HCT116 (cell line): ENCODE measurements at regions not wholly inside any gene's neighbourhood (a gene's known extent, or its start where the extent isn't known, plus 50 kb on each side); places are given as distances from the start of the nearest gene placed in this dataset.

Experiments used
- ATAC-seq: fragments of 200-7000 bp; cut with Tn5 transposase; 2 replicates; pipeline ENCODE4 v1.9.1; 2020; ENCODE audit warnings: mild to moderate bottlenecking, moderate library complexity
- BruUV-seq: library from RNA; stranded (reverse); fragments of 400-500 nt; replicated peaks from 2 replicates; lab custom pipeline; 2021; lab: Mats Ljungman, UMichigan
- CTCF ChIA-PET: fragments of 300-600 bp; sonication (Branson Sonifier 250); formaldehyde crosslinking; loops from one replicate; lab custom pipeline; 2021; ENCODE audit warnings: antibody characterized with exemption; lab: Charles Lee
- POLR2A ChIA-PET: fragments of 300-600, 350-600 bp; sonication (Branson Sonifier 250); formaldehyde crosslinking; loops from one replicate; lab custom pipeline; 2021; ENCODE audit warnings: antibody characterized with exemption; lab: Charles Lee
- RAD21 ChIA-PET, 2 experiments: fragments of 300-600 bp; sonication (Branson Sonifier 250); formaldehyde crosslinking; loops; one replicate each; lab custom pipeline; 2023; ENCODE audit warnings: low total read pairs in 2 of 2; ENCODE audit not compliant: uncharacterized antibody in 2 of 2, unreplicated experiment in 2 of 2, low non-redundant PET in 1 of 2; lab: Charles Lee
- DNase-seq: peaks from one replicate; pipeline ENCODE4 v3.0.0-alpha.2; 2010; ENCODE audit warnings: low read depth, low spot score
- H2AFZ ChIP-seq: fragments of 200-600 bp; shearing (Covaris generic), sonication (generic); 2 replicates; pipeline ENCODE4 v1.6.1; 2017; ENCODE audit warnings: low read depth, mixed run types, mixed read lengths, antibody characterized with exemption, low read length; ENCODE audit not compliant: poor library complexity, severe bottlenecking
- H3K27ac ChIP-seq: 2 replicates; pipeline ENCODE4 v1.5.1; 2012; ENCODE audit warnings: low read depth, low read length
- H3K27me3 ChIP-seq: fragments of 200-600 bp; sonication (generic); 2 replicates; pipeline ENCODE4 v1.6.1; 2016; ENCODE audit warnings: mixed run types, low read length, mixed read lengths; ENCODE audit not compliant: insufficient read depth
- H3K36me3 ChIP-seq, 2 experiments: fragments of 200-500 bp in 1 of 2; fragments of 200-600 bp in 1 of 2; sonication (Bioruptor generic) in 1 of 2; sonication (generic) in 1 of 2; 2 replicates each; pipeline versions ENCODE4 v1.5.1 to v1.6.1; 2014 to 2016; ENCODE audit warnings: low read length in 2 of 2, inconsistent platforms in 1 of 2, mixed read lengths in 1 of 2, mixed run types in 1 of 2; ENCODE audit not compliant: insufficient read depth in 2 of 2, control insufficient read depth in 1 of 2
- H3K4me1 ChIP-seq, 2 experiments: fragments of 200-600 bp in 1 of 2; sonication (generic) in 1 of 2; 2 replicates each; pipeline versions ENCODE4 v1.5.1 to v1.6.1; 2012 to 2017; ENCODE audit warnings: low read length in 2 of 2, inconsistent platforms in 1 of 2, mild to moderate bottlenecking in 1 of 2, mixed read lengths in 1 of 2, mixed run types in 1 of 2, moderate library complexity in 1 of 2; ENCODE audit not compliant: insufficient read depth in 2 of 2, control insufficient read depth in 1 of 2
- H3K4me2 ChIP-seq: fragments of 200-600 bp; sonication (generic); 2 replicates; pipeline ENCODE4 v1.6.1; 2017; ENCODE audit warnings: mixed run types, low read length, mixed read lengths
- H3K4me3 ChIP-seq, 2 experiments: fragments of 200-600 bp in 1 of 2; sonication (generic) in 1 of 2; replicated peaks in 1 of 2; 2 replicates each; pipeline ENCODE4 v1.5.1; 2011 to 2016; ENCODE audit warnings: low read length in 2 of 2, control low read depth in 1 of 2, low read depth in 1 of 2, mild to moderate bottlenecking in 1 of 2, mixed read lengths in 1 of 2, mixed run types in 1 of 2
- H3K79me2 ChIP-seq: fragments of 200-600 bp; sonication (generic); 2 replicates; pipeline ENCODE4 v1.6.1; 2017; ENCODE audit warnings: mild to moderate bottlenecking, mixed run types, low read length, moderate library complexity, mixed read lengths; ENCODE audit not compliant: insufficient read depth
- H3K9ac ChIP-seq: fragments of 200-600 bp; sonication (generic); 2 replicates; pipeline ENCODE4 v1.6.1; 2016; ENCODE audit warnings: low read length, mixed read lengths
- H3K9me2 ChIP-seq: fragments of 200-600 bp; sonication (generic), shearing (Covaris generic); 2 replicates; pipeline ENCODE4 v1.6.1; 2017; ENCODE audit warnings: mixed run types, mild to moderate bottlenecking, moderate library complexity; ENCODE audit not compliant: insufficient read depth
- H3K9me3 ChIP-seq, 2 experiments: fragments of 200-500 bp in 1 of 2; fragments of 200-600 bp in 1 of 2; sonication (Bioruptor generic) in 1 of 2; sonication (generic) in 1 of 2; 2 replicates each; pipeline ENCODE4 v1.6.1; 2014 to 2017; ENCODE audit warnings: low read length in 2 of 2, mixed read lengths in 2 of 2, inconsistent platforms in 1 of 2, low read depth in 1 of 2, mild to moderate bottlenecking in 1 of 2, mixed run types in 1 of 2, moderate library complexity in 1 of 2; ENCODE audit not compliant: control insufficient read depth in 1 of 2, insufficient read depth in 1 of 2
- H4K20me1 ChIP-seq: fragments of 200-600 bp; sonication (generic), shearing (Covaris generic); 2 replicates; pipeline ENCODE4 v1.6.1; 2017; ENCODE audit warnings: mixed run types, mild to moderate bottlenecking, moderate library complexity; ENCODE audit not compliant: insufficient read depth
- CEBPB ChIP-seq: IDR thresholded peaks from 2 replicates; pipeline ENCODE4 v1.6.1; 2012; ENCODE audit warnings: low read depth
- EZH2 ChIP-seq: fragments of 200-600 bp; sonication (generic); IDR thresholded peaks from 2 replicates; pipeline ENCODE4 v1.6.1; 2017; ENCODE audit warnings: antibody characterized with exemption, mixed run types
- EZH2phosphoT487 ChIP-seq: fragments of 200-600 bp; IDR thresholded peaks from 2 replicates; pipeline ENCODE4 v1.6.1; 2018; ENCODE audit warnings: antibody characterized with exemption, borderline replicate concordance
- POLR2AphosphoS5 ChIP-seq: IDR thresholded peaks from 2 replicates; pipeline ENCODE4 v1.6.1; 2011; ENCODE audit warnings: mild to moderate bottlenecking, low read depth, low read length, moderate library complexity
- REST ChIP-seq: IDR thresholded peaks from 2 replicates; pipeline ENCODE4 v1.6.1; 2012; ENCODE audit warnings: low read depth
- SIN3A ChIP-seq: IDR thresholded peaks from 2 replicates; pipeline ENCODE4 v1.6.1; 2012; ENCODE audit warnings: low read depth
- SP1 ChIP-seq: IDR thresholded peaks from 2 replicates; pipeline ENCODE4 v1.6.1; 2012; ENCODE audit warnings: low read depth
- TCF7L2 ChIP-seq: IDR thresholded peaks from 2 replicates; pipeline ENCODE4 v1.7.0; 2011; ENCODE audit warnings: borderline replicate concordance, inconsistent platforms; ENCODE audit not compliant: insufficient read depth, insufficient read length; ENCODE audit errors: extremely low read depth
- YY1 ChIP-seq: IDR thresholded peaks from 2 replicates; pipeline ENCODE4 v1.6.1; 2011; ENCODE audit warnings: low read length, low read depth, moderate library complexity, mild to moderate bottlenecking; ENCODE audit not compliant: insufficient replicate concordance; ENCODE audit errors: extremely low read depth
- ZBTB33 ChIP-seq: IDR thresholded peaks from 2 replicates; pipeline ENCODE4 v1.6.1; 2011; ENCODE audit warnings: mild to moderate bottlenecking, low read length, moderate library complexity; ENCODE audit not compliant: insufficient replicate concordance; ENCODE audit errors: extremely low read depth
- intact Hi-C: fragments of 100-400 bp; cut with micrococcal nuclease; formaldehyde crosslinking; loops from 2 replicates; pipeline ENCODE4 v1.10.0; 2022
- TF ChIP-seq, protein P1 (sequence below): IDR thresholded peaks from 2 replicates; pipeline ENCODE4 v1.6.1; 2012

DNA sequence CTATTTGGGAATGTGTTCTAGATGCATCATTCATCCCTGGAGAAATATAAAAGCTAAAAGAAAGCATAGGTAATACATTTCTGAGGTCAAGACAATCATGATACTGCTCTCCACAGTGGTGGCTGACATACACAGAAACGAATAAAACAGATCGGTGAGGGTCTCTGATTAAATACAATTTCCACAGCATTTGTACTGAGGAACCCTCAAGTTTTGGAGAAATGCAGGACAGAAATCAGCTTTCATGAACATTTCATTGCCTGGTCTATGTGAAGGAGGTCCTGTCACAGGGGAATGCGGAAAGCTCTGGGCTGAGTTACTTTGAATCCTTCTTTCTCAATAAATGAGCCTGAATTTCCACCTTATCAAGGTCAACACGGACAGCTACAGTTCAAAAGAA lies 67.9 kb upstream of the ITGB1 start:
- no peaks in the 10 kb centered on the region for H3K36me3 ChIP-seq
- CTCF ChIA-PET, result interaction anchor here (1.2 kb wide), 1 partner anchor 17 kb away, joined by 3 read pairs; no protein-coding TSS in a partner anchor
- intact Hi-C loops, result no loop called here
- no peak overlapping the region for H3K27ac ChIP-seq
- no peak overlapping the region for H2AFZ ChIP-seq
- H3K27me3 ChIP-seq, result no peaks in the 10 kb centered on the region; the same call in 1 of the 2 replicates
- DNase-seq, result no peak
- no peak overlapping the region for H3K4me2 ChIP-seq
- no peak overlapping the region for H3K9ac ChIP-seq
- H3K4me3 ChIP-seq, result no peak overlapping the region
- no peaks in the 10 kb centered on the region for H3K79me2 ChIP-seq
- RAD21 ChIA-PET, result no interaction called here
- POLR2A ChIA-PET, result no interaction called here
- peaks cover 9 to 26% of the 10 kb centered on the region in 2 experiments for H3K4me1 ChIP-seq
- H4K20me1 ChIP-seq, result no peaks in the 10 kb centered on the region
- no peak for ATAC-seq
- BruUV-seq, result no TSS peak
- no peaks in the 10 kb centered on the region; the same call in 1 of the 2 replicates for H3K9me2 ChIP-seq
- TF ChIP-seq ZBTB33 (no peak), YY1 (no peak)
- no peaks in the 10 kb centered on the region for H3K9me3 ChIP-seq

GRCh38 chr10:33025039-33025438 lies 67.0 kb upstream of the ITGB1 start:
- H3K4me3 ChIP-seq, result no peak overlapping the region
- no peak for ATAC-seq
- DNase-seq, result no peak
- no peak overlapping the region for H2AFZ ChIP-seq
- ChIA-PET POLR2A (no interaction called here), CTCF (no interaction called here), RAD21 (no interaction called here)
- peaks cover 9 to 26% of the 10 kb centered on the region in 2 experiments for H3K4me1 ChIP-seq
- intact Hi-C loops, result no loop called here
- H4K20me1 ChIP-seq, result no peaks in the 10 kb centered on the region
- no peak overlapping the region for H3K4me2 ChIP-seq
- H3K79me2 ChIP-seq, result no peaks in the 10 kb centered on the region
- H3K27ac ChIP-seq, result no peak overlapping the region
- no peaks in the 10 kb centered on the region for H3K9me3 ChIP-seq
- H3K9me2 ChIP-seq, result no peaks in the 10 kb centered on the region; the same call in 1 of the 2 replicates
- H3K36me3 ChIP-seq, result no peaks in the 10 kb centered on the region
- BruUV-seq, result no TSS peak
- no peak overlapping the region for H3K9ac ChIP-seq
- no peaks in the 10 kb centered on the region; the same call in 1 of the 2 replicates for H3K27me3 ChIP-seq
- TF ChIP-seq CEBPB (no peak), EZH2 (no peak), ZBTB33 (no peak), REST (no peak), POLR2AphosphoS5 (no peak), SP1 (no peak), TCF7L2 (no peak), EZH2phosphoT487 (no peak), SIN3A (no peak)
- TF ChIP-seq, protein P1, sequence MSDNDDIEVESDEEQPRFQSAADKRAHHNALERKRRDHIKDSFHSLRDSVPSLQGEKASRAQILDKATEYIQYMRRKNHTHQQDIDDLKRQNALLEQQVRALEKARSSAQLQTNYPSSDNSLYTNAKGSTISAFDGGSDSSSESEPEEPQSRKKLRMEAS, result no peak
